ENCODE measurements at regions not wholly inside any gene's neighbourhood (a gene's known extent, or its start where the extent isn't known, plus 50 kb on each side); places are given as distances from the start of the nearest gene placed in this dataset.

DNA sequence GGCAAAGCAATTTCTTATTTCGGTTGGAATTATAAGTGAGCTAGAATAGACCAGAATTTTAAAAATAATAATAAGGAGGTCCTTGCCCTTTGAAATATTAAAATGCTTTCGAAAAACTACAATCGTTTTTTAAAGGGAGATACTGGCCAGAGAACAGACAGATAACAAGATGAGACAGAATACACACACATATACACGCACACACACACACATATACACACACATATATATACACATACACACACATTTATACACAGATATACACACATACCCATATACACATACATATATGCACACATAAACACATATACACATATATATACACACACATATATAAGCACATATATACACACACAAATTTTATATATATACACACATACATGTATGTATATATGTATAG is 175.3 kb upstream of the MIR17HG start:
- no peaks in the 10 kb centered on the region for H3K36me3 ChIP-seq (ENCODE audit: insufficient read depth)
- 80% methylated on average over 4 of the region's 4 CpGs for WGBS
- no peak for DNase-seq (ENCODE audit: extremely low spot score)

DNA sequence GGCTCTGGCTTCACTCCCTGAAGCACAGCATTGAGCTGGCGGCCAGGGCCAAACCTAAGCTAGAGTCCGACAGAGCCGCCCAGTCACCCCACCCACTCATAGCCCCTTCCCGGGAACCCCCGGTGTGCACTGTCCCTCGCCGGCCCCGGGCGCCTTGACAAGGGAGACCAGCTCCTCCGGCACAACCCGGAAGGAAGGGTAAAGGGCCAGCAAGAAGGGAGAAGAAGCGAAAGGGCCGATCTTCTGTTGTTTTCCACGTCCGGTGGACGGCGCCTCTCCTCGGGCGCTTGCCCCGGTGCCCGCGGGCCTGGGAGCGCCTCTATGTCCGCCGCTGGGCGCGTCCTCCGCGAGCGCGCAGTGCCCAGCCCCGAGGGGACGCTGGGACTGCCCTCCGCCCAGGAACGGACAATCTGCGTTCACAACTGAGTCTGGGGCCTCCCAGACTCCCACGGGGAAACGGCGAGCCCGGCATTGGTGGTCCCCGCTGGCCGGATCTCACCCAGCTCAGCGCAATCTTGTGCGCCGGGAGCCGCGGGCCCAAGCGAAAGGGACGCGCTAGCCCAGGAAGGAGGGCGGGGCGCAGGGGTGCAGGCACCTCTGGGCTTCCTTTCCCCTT is 172.5 kb upstream of the MIR17HG start:
- no peak for DNase-seq (ENCODE audit: extremely low spot score)
- no peaks in the 10 kb centered on the region for H3K36me3 ChIP-seq (ENCODE audit: insufficient read depth)
- no peak overlapping the region for H3K4me3 ChIP-seq (ENCODE audit: low read depth, low read length)
- no peak overlapping the region for H3K27ac ChIP-seq (ENCODE audit: low read depth)
- H3K4me1 ChIP-seq (ENCODE audit: insufficient read depth) = peaks cover 2% of the 10 kb centered on the region
- 6% methylated on average over 52 of the region's 52 CpGs for WGBS

More for the DNA sequence above, 175.3 kb upstream of the MIR17HG start:
- Histone ChIP-seq H3K4me3 (ENCODE audit: low read depth, low read length) (no peak overlapping the region), H3K27ac (ENCODE audit: low read depth) (no peak overlapping the region), H3K4me1 (ENCODE audit: insufficient read depth) (peaks cover 2% of the 10 kb centered on the region)

DNA sequence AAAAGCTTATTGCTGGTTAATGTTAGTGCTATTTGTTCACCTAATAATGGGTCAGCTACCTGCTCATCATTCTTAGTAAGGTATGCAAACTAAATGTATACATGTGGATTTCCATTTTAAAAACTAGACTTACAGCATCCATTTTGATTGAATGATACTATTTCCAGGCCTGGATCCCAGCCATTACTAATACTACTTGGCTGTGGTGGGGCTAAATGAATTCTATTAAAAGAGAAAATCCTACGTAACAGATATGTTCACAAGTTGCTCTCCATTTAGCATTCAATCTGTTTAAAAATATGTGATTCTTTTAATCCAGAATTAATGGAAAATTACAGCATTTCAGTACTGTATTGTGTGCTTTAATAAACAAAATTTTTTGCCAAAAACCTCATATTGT is 169.4 kb upstream of the MIR17HG start:
- WGBS = 67% methylated on average over 1 of the region's 1 CpG
- Histone ChIP-seq H3K4me1 (ENCODE audit: insufficient read depth) (peaks cover 2% of the 10 kb centered on the region), H3K4me3 (ENCODE audit: low read depth, low read length) (no peak overlapping the region), H3K27ac (ENCODE audit: low read depth) (no peak overlapping the region), H3K36me3 (ENCODE audit: insufficient read depth) (no peaks in the 10 kb centered on the region)
- no peak for DNase-seq (ENCODE audit: extremely low spot score)

DNA sequence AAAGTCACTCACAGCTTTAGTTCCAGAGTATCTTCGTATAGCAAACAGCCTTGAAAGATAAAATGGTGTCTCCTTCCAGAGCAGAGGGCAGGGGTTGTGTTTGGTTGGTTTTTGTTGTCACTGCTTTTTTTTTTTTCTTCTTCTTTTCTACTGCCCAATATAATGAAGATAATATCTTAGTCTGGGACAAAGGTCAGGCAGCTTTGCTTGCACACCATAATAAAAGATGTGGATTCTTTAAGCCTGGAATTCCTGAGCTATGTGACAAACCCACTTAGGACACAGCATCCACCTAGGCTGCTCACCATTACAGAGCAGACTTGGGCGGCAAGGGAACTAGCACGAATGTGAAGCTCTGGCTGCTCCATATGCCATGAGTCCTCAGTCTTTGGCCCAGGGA is 165.6 kb upstream of the MIR17HG start:
- no peaks in the 10 kb centered on the region for H3K36me3 ChIP-seq (ENCODE audit: insufficient read depth)
- DNase-seq (ENCODE audit: extremely low spot score) = no peak
- WGBS = 71% methylated on average over 3 of the region's 3 CpGs
- H3K27ac ChIP-seq (ENCODE audit: low read depth) = no peak overlapping the region
- H3K4me3 ChIP-seq (ENCODE audit: low read depth, low read length) = no peak overlapping the region
- H3K4me1 ChIP-seq (ENCODE audit: insufficient read depth) = no peaks in the 10 kb centered on the region

DNA sequence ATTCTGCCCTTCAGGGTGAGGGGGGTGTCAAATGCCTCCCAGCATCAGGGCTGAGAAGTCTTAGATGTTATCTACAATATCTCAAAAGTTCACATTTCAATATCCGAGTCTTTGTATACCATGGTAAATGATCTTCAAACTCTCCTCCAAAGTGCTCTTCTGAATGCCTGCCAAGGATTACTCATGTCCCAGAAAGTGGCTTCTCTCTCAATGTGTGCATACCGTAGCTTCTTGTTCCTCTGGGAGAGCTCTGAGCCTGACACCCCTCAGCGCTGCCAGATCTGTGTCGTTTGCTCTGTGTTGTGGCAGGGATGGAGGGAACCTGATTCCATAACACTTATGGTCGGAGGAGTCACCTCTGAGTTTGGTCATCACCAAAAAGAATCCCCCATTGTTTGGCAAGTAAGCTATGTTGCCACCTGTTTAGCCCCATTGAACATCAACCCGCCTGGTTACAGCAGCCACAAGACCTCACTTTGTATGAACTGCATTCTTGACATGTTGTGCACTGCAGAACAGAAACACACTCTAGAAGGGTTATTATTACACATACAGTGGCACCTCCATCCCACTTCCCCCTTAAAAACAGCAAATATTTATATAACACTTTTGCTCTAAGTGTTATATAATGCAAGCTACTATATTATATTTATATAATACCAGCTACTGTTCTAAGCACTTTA is 163.1 kb upstream of the MIR17HG start:
- 38% methylated on average over 6 of the region's 6 CpGs for WGBS
- Histone ChIP-seq H3K4me1 (ENCODE audit: insufficient read depth) (no peaks in the 10 kb centered on the region), H3K4me3 (ENCODE audit: low read depth, low read length) (no peak overlapping the region), H3K36me3 (ENCODE audit: insufficient read depth) (no peaks in the 10 kb centered on the region), H3K27ac (ENCODE audit: low read depth) (no peak overlapping the region)
- no peak for DNase-seq (ENCODE audit: extremely low spot score)

DNA sequence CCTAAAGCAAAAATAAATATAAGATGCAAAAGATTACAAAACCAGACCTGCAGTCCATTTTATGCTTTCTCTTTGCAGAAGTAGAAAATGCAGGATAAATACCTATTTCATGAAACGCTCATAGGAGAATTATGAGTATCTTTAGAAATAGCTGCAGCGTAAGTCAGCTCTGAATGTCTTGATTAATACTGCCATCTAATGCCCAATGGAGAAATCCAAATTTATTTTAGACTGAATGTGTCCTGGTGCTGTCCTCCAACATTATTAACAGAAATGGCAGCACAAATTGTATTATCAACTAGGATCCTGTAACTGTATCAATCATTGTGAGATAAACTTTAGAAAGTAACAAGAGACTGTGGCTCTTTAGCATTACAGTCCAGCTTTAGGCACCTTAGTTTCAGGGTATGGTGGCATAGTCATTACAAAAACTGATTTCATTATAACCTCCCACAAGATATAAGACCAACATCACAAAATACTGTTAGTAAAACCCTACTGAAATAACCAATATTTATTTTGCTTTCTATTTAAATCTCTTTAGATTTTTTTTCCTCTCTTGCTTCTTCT is 162.1 kb upstream of the MIR17HG start:
- 7% methylated on average over 2 of the region's 2 CpGs for WGBS
- DNase-seq (ENCODE audit: extremely low spot score) = peak; percentile 39
- Histone ChIP-seq H3K4me1 (ENCODE audit: insufficient read depth) (no peaks in the 10 kb centered on the region), H3K27ac (ENCODE audit: low read depth) (no peak overlapping the region), H3K4me3 (ENCODE audit: low read depth, low read length) (no peak overlapping the region), H3K36me3 (ENCODE audit: insufficient read depth) (no peaks in the 10 kb centered on the region)

DNA sequence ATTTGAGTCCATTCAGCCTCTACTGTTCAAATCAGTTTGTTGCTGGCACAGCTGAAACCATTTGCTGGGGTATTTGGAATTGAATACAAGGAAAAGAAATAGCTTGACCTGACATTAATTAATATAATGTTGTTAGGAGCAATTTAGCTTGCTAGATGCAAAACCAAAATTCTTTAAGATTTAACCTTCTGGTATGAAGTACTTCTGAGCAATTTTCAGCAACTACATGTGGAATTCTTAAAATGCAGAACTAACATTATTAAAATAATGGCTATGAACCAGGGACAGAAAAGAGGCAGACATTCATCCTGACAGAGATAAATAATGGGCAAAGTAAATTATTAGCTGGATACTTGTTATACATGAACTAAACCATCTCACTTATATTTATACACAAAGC is 160.0 kb upstream of the MIR17HG start:
- DNase-seq (ENCODE audit: extremely low spot score) = no peak
- Histone ChIP-seq H3K36me3 (ENCODE audit: insufficient read depth) (no peaks in the 10 kb centered on the region), H3K4me1 (ENCODE audit: insufficient read depth) (no peaks in the 10 kb centered on the region), H3K4me3 (ENCODE audit: low read depth, low read length) (no peak overlapping the region), H3K27ac (ENCODE audit: low read depth) (no peak overlapping the region)

DNA sequence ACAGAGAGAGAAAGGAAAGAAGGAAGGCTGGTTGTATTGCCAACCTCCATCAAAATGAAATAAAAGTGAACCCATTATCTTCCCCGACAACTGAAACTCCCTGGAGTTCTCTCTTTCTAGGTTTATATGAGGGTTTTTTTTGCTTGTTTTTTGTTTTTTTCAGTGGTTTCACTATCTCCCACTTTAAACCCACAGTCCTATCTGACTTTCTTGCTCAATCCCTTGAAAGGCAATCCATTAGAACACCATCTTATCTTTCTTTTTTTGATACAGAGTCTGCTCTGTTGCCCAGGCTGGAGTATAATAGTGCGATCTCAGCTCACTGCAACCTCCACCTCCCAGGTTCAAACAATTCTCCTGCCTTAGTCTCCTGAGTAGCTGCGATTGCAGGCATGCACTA is 158.0 kb upstream of the MIR17HG start:
- Histone ChIP-seq H3K4me3 (ENCODE audit: low read depth, low read length) (no peak overlapping the region), H3K4me1 (ENCODE audit: insufficient read depth) (no peaks in the 10 kb centered on the region), H3K27ac (ENCODE audit: low read depth) (no peak overlapping the region), H3K36me3 (ENCODE audit: insufficient read depth) (no peaks in the 10 kb centered on the region)
- no peak for DNase-seq (ENCODE audit: extremely low spot score)
- whole genome bisulfite sequencing = 86% methylated on average over 3 of the region's 3 CpGs

DNA sequence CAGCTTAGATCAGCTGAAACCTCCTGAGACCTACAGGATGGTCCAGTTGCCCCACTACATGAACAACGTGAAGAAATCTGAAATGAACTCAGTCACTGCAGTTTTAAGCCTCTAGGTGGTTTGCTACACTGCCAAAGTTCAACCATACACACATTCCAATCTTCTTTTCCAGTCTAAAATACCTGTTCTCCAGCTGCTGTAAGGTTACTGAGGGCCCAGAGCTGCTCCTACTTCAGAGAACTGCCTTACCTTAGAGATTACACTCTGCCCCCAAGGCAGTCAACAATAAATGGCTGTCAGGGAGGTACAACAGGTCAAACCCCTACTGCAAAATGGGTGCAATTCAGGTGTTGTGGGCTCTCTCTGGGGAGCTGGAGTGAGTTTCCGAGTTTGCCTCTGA is 154.1 kb upstream of the MIR17HG start:
- no peak overlapping the region for H3K4me3 ChIP-seq (ENCODE audit: low read depth, low read length)
- H3K4me1 ChIP-seq (ENCODE audit: insufficient read depth) = no peaks in the 10 kb centered on the region
- H3K36me3 ChIP-seq (ENCODE audit: insufficient read depth) = no peaks in the 10 kb centered on the region
- DNase-seq (ENCODE audit: extremely low spot score) = no peak
- H3K27ac ChIP-seq (ENCODE audit: low read depth) = no peak overlapping the region
- WGBS = 63% methylated on average over 2 of the region's 2 CpGs

DNA sequence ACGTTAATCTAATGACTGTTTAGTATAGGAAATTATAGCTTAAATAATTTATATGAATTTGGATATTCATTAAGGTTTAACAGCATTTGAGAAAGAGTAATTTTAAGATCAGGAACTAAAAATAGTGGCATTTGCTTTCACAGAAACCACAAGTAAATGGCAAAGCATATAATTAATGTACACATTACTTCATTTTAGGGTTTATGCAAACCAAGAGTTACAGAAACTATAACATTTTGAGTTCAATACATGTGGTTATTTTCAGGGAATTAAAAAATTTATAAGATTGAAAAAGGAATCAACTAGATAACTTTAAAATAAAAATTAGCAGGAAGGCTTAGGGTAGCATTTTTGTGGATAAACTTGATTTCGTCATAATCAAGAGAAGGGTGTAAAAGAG is 151.7 kb upstream of the MIR17HG start:
- 75% methylated on average over 2 of the region's 2 CpGs for WGBS
- DNase-seq (ENCODE audit: extremely low spot score) = no peak
- H3K36me3 ChIP-seq (ENCODE audit: insufficient read depth) = no peaks in the 10 kb centered on the region
- H3K4me3 ChIP-seq (ENCODE audit: low read depth, low read length) = no peak overlapping the region
- H3K4me1 ChIP-seq (ENCODE audit: insufficient read depth) = no peaks in the 10 kb centered on the region
- no peak overlapping the region for H3K27ac ChIP-seq (ENCODE audit: low read depth)

DNA sequence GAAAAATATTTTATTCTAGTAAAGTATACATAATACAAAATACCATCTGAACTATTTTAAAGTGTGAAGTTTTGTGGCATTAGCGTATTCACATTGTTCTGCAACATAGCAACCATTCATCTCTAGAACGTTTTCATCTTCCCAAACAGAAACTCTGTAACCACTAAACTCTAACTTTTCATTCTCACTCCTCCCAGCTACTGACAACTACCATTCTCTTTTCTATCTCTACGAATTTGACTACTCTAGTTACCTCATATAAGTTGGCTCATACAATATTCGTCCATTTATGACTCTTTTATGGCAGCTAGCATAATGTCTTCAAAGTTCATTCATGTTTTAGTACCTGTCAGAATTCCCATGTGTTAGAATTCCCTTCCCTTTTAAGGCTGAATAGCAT is 150.5 kb upstream of the MIR17HG start:
- Histone ChIP-seq H3K4me3 (ENCODE audit: low read depth, low read length) (no peak overlapping the region), H3K36me3 (ENCODE audit: insufficient read depth) (no peaks in the 10 kb centered on the region), H3K4me1 (ENCODE audit: insufficient read depth) (no peaks in the 10 kb centered on the region), H3K27ac (ENCODE audit: low read depth) (no peak overlapping the region)
- DNase-seq (ENCODE audit: extremely low spot score) = no peak
- WGBS = 66% methylated on average over 4 of the region's 4 CpGs

DNA sequence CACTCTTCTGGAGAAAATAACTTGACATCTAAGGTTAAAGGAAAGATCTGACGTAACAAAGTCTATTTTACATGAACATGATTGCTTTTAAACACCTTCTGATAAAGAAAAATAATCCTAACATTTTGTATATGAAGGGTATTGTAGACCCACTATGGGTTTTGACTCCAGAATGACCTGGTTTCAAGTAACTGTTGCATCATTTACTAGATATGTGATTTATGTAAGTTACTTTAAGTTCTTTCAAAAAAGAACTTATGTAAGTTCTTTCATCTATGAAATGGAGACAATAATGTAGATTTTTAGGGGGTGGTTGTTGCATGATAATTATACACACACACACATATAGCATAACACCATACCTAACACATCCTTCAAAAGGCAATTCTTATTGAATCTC is 147.6 kb upstream of the MIR17HG start:
- WGBS = 91% methylated on average over 1 of the region's 1 CpG
- Histone ChIP-seq H3K36me3 (ENCODE audit: insufficient read depth) (no peaks in the 10 kb centered on the region), H3K4me3 (ENCODE audit: low read depth, low read length) (no peak overlapping the region), H3K27ac (ENCODE audit: low read depth) (no peak overlapping the region), H3K4me1 (ENCODE audit: insufficient read depth) (no peaks in the 10 kb centered on the region)
- DNase-seq (ENCODE audit: extremely low spot score) = no peak

DNA sequence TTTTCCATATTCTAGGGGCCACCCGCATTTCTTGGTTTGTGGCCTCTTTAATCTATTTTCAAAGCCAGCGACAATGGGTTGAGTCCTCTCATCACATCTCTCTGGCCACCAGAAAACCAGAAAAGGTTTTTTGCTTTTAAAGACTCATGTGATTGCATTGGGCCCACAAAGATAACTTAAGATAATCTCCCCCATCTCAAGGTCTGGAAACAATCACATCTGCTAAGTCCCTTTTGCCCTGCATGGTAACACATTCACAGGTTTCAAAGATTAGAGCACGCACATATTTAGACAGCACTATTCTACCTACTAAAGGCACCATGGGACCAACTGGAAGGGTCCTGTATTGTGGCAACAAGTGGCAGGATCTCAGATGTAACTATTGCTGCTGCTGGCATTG is 147.0 kb upstream of the MIR17HG start:
- DNase-seq (ENCODE audit: extremely low spot score) = no peak
- Histone ChIP-seq H3K4me1 (ENCODE audit: insufficient read depth) (no peaks in the 10 kb centered on the region), H3K27ac (ENCODE audit: low read depth) (no peak overlapping the region), H3K36me3 (ENCODE audit: insufficient read depth) (no peaks in the 10 kb centered on the region), H3K4me3 (ENCODE audit: low read depth, low read length) (no peak overlapping the region)
- 64% methylated on average over 3 of the region's 3 CpGs for WGBS

DNA sequence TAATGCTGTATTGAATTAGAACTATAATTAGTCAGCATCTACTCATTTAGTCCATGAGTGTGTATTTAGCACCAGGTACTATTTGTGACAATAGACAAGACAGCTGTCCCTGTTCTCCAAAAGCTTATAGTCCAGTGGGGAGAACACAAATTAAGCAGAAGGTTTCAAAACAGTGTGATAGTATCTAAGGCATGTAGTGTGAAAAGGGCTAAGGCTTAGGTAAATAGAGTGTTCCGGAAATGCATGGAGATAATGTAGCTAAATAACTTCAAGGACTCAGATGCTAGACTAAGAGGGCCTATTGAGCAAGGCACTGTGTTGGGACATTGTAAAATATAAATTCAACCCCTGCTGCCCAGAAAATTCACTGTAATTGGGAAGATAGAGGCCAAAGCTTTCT is 144.1 kb upstream of the MIR17HG start:
- 70% methylated on average over 1 of the region's 1 CpG for WGBS

More for the DNA sequence above, 144.1 kb upstream of the MIR17HG start:
- H3K27ac ChIP-seq (ENCODE audit: low read depth) = no peak overlapping the region
- no peak for DNase-seq (ENCODE audit: extremely low spot score)
- H3K4me1 ChIP-seq (ENCODE audit: insufficient read depth) = no peaks in the 10 kb centered on the region
- no peaks in the 10 kb centered on the region for H3K36me3 ChIP-seq (ENCODE audit: insufficient read depth)
- H3K4me3 ChIP-seq (ENCODE audit: low read depth, low read length) = no peak overlapping the region

All from urinary bladder (tissue), 3 donors.